NCI-H2107 (cell line): ENCODE measurements at regions not wholly inside any gene's neighbourhood (a gene's known extent, or its start where the extent isn't known, plus 50 kb on each side); places are given as distances from the start of the nearest gene placed in this dataset.

Source experiments
- DNase-seq: peaks from one replicate; lab custom pipeline; 2025; lab: John Stamatoyannopoulos, UW

- no peak for DNase-seq
These were observed 714.8 kb downstream of the TLR4 start for GRCh38 chr9:118418887-118419565.

DNA sequence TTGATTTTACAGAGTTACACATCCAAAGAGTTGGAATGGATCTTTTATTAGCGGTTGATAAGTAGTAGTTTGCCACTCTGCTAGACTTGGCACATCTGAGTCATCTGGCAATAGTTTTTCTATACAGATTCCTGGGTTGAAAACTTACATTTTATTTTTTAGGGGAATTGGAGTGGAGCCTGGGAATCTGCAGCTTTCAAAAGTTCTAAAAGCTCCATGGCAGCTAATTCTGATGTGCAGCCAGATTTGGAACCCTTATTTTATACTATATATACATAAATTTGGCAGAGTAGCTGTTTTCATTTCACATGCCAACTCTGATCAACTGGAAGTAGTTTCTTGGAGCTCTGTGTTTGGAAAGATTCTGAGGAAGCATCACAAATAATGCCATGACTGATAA is 715.5 kb downstream of the TLR4 start:
- DNase-seq: no peak

DNA sequence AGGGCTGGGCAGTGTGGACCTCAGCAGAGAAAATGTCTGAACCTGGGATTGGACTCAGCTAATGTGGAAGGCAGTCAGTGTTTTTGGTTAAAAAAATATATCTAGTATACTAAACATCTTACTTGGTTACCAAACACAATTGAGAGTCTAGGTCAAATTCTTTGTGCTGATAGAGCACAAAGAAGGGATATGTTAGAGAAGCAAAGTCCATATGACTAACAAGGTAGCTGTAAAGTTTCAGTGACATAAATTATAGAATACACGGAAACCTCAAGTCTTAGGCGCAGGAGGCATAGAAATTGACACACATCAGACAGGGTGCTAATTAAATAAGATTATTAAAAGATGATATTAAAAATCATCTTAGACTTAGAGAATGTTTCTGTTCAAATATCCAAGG is 718.3 kb downstream of the TLR4 start:
- no peak for DNase-seq

- DNase-seq: no peak
These were observed 718.8 kb downstream of the TLR4 start for GRCh38 chr9:118423021-118423420.

DNA sequence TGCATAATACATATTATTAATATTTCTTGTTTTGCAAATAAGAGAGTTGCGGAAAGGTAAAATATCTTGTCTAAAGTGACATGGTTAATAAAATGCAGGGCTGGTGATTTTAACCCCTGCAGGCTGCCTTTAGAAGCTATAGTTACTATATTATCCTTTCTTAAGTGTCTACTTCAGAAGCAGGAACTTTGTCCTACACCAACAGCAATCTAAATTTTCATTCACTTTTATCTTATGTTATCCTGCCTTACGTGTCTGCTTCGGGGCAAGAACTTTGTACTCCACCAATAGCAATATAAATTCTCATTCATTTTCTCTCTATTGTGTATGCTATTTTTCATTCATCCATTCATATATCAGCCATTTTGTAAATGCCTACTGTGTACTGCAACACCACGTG is 719.5 kb downstream of the TLR4 start:
- no peak for DNase-seq

DNA sequence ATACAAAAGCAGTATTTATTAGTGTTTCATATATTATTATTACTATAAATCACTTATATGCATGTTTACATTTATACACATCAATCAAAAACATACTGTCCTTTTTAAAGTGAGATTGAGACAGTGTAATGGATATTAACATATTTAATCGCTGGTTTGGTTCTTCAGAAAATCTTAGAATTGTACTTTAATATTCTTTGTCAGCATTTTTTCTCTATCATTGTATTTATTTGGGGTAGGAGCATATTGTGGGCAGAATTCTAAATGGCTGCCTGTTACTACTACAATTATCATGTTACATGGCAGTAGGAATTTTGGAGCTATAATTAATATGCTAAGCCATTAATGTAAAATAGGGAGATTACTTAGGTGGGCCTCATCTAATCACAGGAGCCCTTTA is 722.6 kb downstream of the TLR4 start:
- no peak for DNase-seq

GRCh38 chr9:118438810-118439209 is 734.6 kb downstream of the TLR4 start:
- DNase-seq: no peak

GRCh38 chr9:118439441-118439840 is 735.2 kb downstream of the TLR4 start:
- no peak for DNase-seq

DNA sequence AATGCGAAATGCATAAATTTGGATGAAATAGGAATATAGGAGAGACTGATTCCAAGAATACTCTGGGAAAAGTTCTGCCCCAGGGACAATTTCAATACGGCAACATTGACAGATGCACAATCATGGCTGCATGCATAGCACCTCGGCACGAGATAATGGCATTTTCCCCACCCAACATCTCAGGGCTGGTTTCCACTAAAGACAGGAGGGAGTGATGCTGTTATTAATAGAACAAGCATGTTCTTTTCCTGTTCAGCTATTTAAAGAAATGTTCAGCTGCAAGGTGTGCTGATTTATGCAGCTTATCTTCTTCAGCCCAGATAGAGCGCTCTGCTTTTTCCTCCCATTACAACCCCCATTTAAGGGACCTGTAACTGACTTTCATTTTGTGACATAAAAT is 740.2 kb downstream of the TLR4 start:
- no peak for DNase-seq

DNA sequence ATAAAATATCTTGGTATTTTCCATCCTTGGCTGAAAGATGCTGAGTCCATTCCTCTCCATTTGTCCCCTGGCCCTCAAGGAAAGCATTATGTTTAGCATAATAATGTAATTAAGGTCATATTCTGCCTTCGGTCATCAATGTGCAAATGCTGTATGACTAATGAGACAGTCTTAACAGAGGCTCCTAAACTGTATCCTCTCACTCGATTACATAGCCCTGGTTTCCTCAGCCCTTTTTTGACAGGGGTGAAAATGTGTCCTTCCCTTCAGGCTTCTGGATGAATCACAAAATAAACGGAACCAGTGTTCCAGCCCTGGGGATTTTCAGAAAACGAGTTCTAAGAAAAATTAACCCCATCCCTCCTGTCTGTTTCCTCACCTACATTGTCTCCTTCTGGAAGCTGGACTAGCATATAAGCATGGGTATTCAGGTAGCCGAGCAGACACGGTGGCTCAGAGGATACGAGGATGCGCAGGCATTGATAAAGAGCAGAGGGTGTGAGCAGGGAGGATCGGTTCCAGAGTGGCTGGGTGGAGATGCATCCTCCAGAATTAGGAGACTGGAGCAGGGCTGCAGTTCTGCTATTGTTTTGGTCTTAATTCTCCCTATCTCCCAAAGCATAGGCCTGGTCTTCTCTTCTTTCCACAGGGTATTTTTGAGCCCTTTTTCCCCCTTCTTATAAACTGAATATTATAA is 742.9 kb downstream of the TLR4 start:
- no peak for DNase-seq

DNA sequence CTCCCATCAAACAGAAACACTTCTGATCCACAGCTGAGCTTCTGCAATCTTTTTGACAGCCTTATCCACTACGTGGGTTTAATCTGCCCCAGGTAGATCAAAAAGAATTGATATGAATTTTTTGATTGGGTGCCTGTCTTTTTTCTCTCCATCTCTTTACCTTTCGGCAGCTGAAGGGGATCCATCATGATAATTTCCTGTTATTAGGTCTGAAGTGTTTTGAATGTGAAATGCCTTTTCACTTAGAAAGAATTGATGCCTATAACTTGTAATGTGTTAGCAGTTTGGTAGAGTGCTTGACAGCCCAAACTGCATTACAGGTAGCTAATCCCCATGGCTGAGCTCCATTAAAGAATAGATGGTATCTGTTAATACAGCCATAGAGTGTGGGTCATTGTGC is 745.4 kb downstream of the TLR4 start:
- no peak for DNase-seq

GRCh38 chr9:118455259-118455658 is 751.1 kb downstream of the TLR4 start:
- no peak for DNase-seq

- no peak for DNase-seq
These were observed 751.6 kb downstream of the TLR4 start for GRCh38 chr9:118455788-118456187.

- DNase-seq: no peak
These were observed 753.2 kb downstream of the TLR4 start for GRCh38 chr9:118457171-118458000.

- DNase-seq: no peak
These were observed 755.7 kb downstream of the TLR4 start for GRCh38 chr9:118459913-118460312.

DNA sequence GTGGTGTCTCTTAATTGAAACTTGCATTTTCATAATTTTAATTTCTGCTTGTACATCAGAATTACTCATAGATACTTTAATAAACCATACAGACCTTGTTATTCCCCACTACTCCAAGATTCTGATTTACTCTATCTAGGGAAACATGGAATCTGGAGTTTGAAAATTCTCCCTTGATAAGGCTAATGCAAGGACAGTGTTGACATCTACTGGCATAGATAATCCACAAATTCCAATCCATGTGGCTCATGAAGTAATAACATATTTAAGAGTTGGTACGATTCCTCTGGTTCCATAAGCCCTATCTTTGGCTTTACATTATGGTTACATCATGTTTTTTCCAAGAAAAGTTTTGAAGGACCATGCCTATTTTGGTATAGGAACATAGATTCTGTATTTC is 759.2 kb downstream of the TLR4 start:
- DNase-seq: no peak

GRCh38 chr9:118473521-118473920 is 769.3 kb downstream of the TLR4 start:
- no peak for DNase-seq

- no peak for DNase-seq
These were observed 774.5 kb downstream of the TLR4 start for GRCh38 chr9:118478752-118479151.

DNA sequence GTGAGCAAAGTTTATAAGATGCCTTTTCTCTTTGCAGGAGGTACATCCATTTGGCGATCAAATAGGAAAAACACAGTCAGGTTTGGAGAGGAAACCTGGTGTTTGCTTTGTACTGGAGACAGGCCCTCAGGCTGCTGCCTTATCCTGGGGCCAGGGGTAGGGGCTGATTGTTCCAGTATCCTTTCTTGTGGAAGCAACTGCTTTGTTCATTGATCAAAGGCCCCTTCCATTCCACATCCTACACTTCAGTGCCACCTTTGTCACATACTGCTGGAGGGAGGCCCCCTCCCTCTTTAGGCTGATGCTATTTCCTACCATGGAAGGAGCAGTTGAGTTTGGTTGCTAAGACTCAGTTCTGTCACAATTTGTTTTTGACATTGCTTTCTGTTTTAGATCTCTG is 778.1 kb downstream of the TLR4 start:
- DNase-seq: no peak

GRCh38 chr9:118483677-118484076 is 779.5 kb downstream of the TLR4 start:
- DNase-seq: no peak

GRCh38 chr9:118503236-118503635 is 799.0 kb downstream of the TLR4 start:
- DNase-seq: no peak

DNA sequence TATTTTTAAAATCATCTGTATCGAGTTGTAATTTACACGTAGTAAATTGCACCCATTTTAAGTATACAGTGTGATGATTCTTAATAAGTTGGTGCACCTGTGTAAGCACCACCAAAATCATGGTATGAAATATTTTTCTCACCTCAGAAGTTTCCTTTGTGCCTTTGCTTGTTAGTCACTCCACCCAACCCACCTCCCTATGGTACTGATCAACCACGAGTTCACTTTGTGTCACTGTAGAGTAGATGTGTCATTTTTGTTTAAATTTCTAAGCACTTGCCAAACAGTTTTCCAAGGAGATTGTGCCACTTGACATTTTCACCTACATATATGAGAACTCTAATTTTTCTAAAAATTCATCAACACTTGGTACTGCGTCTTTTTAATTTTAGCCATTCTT is 806.5 kb downstream of the TLR4 start:
- DNase-seq: no peak

DNA sequence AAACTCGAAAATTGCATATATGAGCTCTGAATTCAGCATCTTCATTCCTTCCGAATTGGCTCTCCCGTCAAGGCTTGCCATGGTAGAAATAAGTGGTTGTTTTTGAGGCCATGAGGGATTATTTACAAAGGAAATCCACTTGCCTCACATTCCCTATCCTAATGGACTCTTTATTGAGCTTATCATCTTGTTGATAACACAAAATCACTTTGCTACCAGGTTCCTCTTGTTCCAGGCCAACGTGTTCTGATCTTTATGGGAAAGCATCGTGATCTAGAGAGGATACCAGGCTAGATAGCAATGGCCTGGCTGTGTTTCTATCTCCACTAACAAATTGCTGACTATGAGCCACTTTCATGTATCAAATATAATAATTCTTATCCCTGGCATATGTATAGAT is 811.7 kb downstream of the TLR4 start:
- no peak for DNase-seq
